H1 (cell line): ENCODE measurements at regions not wholly inside any gene's neighbourhood (a gene's known extent, or its start where the extent isn't known, plus 50 kb on each side); places are given as distances from the start of the nearest gene placed in this dataset.

Experiments
- CHD2 ChIP-seq: IDR thresholded peaks from 2 replicates; pipeline ENCODE4 v1.6.1; 2012; ENCODE audit warnings: low read length, improper control_type of control experiment
- JUN ChIP-seq: IDR thresholded peaks from 2 replicates; pipeline ENCODE4 v1.6.1; 2011; ENCODE audit warnings: low read depth, mild to moderate bottlenecking, improper control_type of control experiment, low read length
- MAFK ChIP-seq: IDR thresholded peaks from 2 replicates; pipeline ENCODE4 v1.6.1; 2012; ENCODE audit warnings: low read depth, mild to moderate bottlenecking, improper control_type of control experiment, low read length
- POLR2A ChIP-seq, 2 experiments: IDR thresholded peaks; 1 replicate in 1 of 2; 2 replicates in 1 of 2; pipeline ENCODE4 v1.6.1; 2011; ENCODE audit warnings: low read depth in 2 of 2, low read length in 2 of 2, mild to moderate bottlenecking in 2 of 2; ENCODE audit errors: control extremely low read depth in 1 of 2
- POLR2AphosphoS5 ChIP-seq: IDR thresholded peaks from 2 replicates; pipeline ENCODE4 v1.6.1; 2011; ENCODE audit warnings: low read depth, low read length
- POU5F1 ChIP-seq: IDR thresholded peaks from 2 replicates; pipeline ENCODE4 v1.6.1; 2011; ENCODE audit warnings: low read depth, mild to moderate bottlenecking, low read length, moderate library complexity
- RFX5 ChIP-seq: IDR thresholded peaks from 2 replicates; pipeline ENCODE4 v1.6.1; 2011; ENCODE audit warnings: low read depth, low read length, improper control_type of control experiment, borderline replicate concordance
- RNF2 ChIP-seq: fragments of 200-900, 300-1000 bp; sonication (generic); IDR thresholded peaks from 2 replicates; pipeline ENCODE4 v1.7.1; 2016; ENCODE audit warnings: borderline replicate concordance, low read depth, mild to moderate bottlenecking, antibody characterized with exemption, low read length; ENCODE audit not compliant: poor library complexity, severe bottlenecking; ENCODE audit errors: missing control alignments
- YY1 ChIP-seq: IDR thresholded peaks from 2 replicates; pipeline ENCODE4 v1.6.1; 2011; ENCODE audit warnings: low read depth, mild to moderate bottlenecking, low read length
- ZNF274 ChIP-seq: IDR thresholded peaks from 2 replicates; pipeline ENCODE4 v1.7.0; 2012; ENCODE audit warnings: low read length, borderline replicate concordance; ENCODE audit errors: extremely low read depth
- TF ChIP-seq, protein P1 (sequence below), 3 experiments: IDR thresholded peaks; 1 replicate in 2 of 3; 2 replicates in 1 of 3; pipeline versions ENCODE4 v1.5.1 to v1.6.1; 2011; ENCODE audit warnings: low read length in 3 of 3, mild to moderate bottlenecking in 3 of 3, inconsistent platforms in 2 of 3, low read depth in 1 of 3, moderate library complexity in 1 of 3; ENCODE audit not compliant: insufficient read depth in 1 of 3; ENCODE audit errors: control extremely low read depth in 1 of 3
- TF ChIP-seq, protein P2 (sequence below): IDR thresholded peaks from 2 replicates; pipeline ENCODE4 v1.6.1; 2012; ENCODE audit warnings: low read length, inconsistent platforms

DNA sequence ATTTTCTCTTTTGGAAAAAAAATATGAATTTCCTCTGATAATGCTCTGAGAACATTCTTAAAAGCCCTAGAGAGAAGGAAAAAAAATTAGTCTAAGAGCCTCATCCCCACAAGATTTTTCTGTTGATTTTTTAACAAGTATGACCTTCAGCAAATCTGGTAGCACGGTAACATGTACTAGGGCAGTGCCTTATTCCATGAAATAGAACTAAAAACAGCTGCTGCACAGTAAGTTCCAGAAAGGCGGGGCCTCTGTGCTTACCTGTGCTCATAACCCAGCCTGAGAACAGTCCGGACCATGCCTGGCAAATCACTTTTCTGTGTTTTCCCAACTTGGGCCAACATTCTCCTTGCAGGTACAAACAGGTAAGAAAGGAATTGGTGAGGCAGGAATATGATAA, 519.1 kb upstream of the AKR1E2 start:
- TF ChIP-seq, protein P1, sequence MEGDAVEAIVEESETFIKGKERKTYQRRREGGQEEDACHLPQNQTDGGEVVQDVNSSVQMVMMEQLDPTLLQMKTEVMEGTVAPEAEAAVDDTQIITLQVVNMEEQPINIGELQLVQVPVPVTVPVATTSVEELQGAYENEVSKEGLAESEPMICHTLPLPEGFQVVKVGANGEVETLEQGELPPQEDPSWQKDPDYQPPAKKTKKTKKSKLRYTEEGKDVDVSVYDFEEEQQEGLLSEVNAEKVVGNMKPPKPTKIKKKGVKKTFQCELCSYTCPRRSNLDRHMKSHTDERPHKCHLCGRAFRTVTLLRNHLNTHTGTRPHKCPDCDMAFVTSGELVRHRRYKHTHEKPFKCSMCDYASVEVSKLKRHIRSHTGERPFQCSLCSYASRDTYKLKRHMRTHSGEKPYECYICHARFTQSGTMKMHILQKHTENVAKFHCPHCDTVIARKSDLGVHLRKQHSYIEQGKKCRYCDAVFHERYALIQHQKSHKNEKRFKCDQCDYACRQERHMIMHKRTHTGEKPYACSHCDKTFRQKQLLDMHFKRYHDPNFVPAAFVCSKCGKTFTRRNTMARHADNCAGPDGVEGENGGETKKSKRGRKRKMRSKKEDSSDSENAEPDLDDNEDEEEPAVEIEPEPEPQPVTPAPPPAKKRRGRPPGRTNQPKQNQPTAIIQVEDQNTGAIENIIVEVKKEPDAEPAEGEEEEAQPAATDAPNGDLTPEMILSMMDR (IDR thresholded peaks at IDR 0.05; ENCODE audit: control extremely low read depth in 1 of 3, insufficient read depth in 1 of 3, low read depth in 1 of 3, low read length in 3 of 3) = no peak
- TF ChIP-seq ZNF274 = no peak
- no peak for TF ChIP-seq YY1
- no peak for TF ChIP-seq POLR2A (IDR thresholded peaks at IDR 0.05; ENCODE audit: control extremely low read depth in 1 of 2, low read depth in 2 of 2, low read length in 2 of 2)
- no peak for TF ChIP-seq CHD2
- no peak for TF ChIP-seq POU5F1
- TF ChIP-seq RFX5 = no peak
- TF ChIP-seq POLR2AphosphoS5 = no peak
- no peak for TF ChIP-seq MAFK
- TF ChIP-seq, protein P2, sequence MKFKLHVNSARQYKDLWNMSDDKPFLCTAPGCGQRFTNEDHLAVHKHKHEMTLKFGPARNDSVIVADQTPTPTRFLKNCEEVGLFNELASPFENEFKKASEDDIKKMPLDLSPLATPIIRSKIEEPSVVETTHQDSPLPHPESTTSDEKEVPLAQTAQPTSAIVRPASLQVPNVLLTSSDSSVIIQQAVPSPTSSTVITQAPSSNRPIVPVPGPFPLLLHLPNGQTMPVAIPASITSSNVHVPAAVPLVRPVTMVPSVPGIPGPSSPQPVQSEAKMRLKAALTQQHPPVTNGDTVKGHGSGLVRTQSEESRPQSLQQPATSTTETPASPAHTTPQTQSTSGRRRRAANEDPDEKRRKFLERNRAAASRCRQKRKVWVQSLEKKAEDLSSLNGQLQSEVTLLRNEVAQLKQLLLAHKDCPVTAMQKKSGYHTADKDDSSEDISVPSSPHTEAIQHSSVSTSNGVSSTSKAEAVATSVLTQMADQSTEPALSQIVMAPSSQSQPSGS = no peak
- no peak for TF ChIP-seq JUN
- no peak for TF ChIP-seq RNF2
